NCI-H345 (cell line): ENCODE measurements at regions not wholly inside any gene's neighbourhood (a gene's known extent, or its start where the extent isn't known, plus 50 kb on each side); places are given as distances from the start of the nearest gene placed in this dataset.
"Not testable (repeated sequence)": the region's sequence is repeated elsewhere in the genome, so short reads cannot be mapped to it uniquely, and the experiment has no call there.

Experiments
- DNase-seq: peaks from one replicate; lab custom pipeline; 2025; lab: John Stamatoyannopoulos, UW

DNA sequence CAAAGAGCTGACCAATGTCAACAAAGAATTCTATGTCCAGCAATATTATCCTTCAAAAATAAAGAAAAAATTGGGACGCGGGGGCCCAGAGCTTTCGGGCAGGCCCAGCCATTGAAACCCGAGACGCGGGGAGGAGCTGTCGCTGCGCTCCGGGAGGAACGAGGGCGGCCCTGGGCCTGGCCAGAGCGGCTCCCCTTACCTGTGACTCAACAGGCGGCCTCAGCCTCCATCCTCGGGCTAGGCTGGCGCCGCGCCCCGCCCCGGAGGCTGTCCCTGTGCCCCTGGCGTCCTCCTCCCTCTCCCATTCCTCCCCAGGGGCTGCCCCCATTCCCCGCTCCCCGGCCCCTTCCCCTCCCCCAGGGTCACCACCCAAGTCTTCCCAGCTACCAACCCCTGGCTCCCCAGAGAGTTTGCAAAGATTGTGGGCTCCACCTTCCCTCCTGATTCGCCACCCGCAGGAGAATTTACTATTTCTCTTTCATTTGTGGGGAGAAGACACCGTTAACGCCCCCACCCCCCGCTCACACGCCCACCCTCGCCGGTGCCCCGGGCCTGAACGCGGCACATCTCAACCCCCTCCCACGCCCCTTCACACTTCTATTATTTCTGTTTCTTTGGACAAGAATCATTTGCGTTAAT lies 127.9 kb downstream of the ARRDC4 start:
- DNase-seq = not testable (repeated sequence)

GRCh38 chr15:98089352-98089751 lies 128.8 kb downstream of the ARRDC4 start:
- not testable (repeated sequence) for DNase-seq

DNA sequence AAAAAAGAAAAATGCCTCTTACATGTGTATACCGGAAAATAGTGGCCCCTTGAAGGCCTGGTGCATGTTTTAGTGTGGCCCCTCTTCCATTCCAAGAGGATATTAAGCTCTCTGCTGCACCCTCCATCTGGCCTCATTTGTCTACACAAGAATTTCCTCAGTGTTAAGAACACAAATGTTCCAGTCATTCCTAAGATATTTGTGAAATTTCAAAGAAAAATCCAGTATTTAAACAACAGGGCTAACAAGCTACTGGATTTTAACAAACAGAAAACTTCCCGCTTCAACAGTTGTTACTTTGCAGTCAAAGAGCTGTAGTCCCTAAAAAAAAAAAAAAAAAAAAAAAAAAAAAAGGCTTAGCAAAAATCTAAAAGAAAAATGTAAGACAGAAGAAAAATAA lies 137.5 kb downstream of the ARRDC4 start:
- DNase-seq = not testable (repeated sequence)

- DNase-seq = not testable (repeated sequence)
These were observed 140.1 kb downstream of the ARRDC4 start for GRCh38 chr15:98100606-98101005.

DNA sequence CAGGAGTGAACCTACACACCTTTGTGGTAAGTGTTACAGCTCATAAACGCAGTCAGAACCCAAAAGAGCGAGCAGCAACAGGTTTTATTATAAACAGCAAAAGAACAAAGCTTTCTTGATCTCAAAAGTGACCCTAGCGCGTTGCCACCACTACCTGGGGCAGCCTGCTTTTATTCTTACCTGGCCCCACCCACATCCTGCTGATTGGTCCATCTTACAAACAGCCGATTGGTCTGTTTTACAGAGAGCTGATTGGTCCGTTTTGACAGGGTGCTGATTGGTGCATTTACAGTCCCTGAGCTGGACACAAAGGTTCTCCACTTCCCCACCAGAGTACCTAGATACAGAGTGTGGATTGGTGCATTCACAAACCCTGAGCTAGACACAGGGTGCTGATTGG lies 143.1 kb downstream of the ARRDC4 start:
- no peak for DNase-seq

GRCh38 chr15:98104386-98105151 lies 144.1 kb downstream of the ARRDC4 start:
- not testable (repeated sequence) for DNase-seq

- not testable (repeated sequence) for DNase-seq
These were observed 146.2 kb downstream of the ARRDC4 start for GRCh38 chr15:98106615-98107194.

- DNase-seq = no peak
These were observed 151.3 kb downstream of the ARRDC4 start for GRCh38 chr15:98111806-98112205.

DNA sequence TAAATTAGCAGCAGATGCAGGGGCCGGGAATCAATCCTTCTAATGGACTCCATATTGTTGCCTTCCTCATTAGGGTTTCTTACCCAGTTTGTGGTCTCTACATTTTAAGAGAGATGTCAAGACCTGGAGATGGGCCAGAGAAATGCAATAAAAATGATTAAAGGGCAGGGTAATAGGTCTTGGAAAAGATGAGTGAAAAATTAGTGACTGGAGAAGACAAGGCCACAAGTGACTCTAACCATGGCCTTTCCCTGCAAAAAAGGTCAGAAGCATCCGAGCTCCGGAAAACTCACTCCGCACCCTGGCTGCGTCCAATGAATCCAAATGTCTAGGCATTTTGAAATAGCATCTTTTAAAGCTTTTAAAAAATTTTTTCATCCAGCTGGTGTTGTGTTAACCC lies 152.8 kb downstream of the ARRDC4 start:
- DNase-seq = no peak

DNA sequence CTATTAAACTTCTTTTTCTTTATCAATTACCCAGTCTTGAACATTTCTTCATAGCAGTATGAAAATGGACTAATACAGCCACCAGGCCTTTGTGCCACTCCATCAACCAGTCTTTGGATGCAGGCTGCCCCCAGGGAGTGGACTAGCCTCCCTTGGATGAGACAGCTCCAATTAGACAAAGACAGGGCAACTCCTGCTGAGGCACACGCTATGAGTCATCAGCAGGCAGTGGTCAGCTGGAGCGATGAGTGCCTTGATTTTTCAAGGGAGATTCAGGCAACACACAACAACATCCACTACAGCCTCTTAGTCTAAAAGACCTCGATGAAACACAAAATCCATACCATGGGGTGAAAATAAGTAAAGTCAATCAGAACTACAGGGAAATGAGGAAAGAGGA lies 160.1 kb downstream of the ARRDC4 start:
- DNase-seq = no peak

GRCh38 chr15:98121536-98121935 lies 161.0 kb downstream of the ARRDC4 start:
- no peak for DNase-seq

DNA sequence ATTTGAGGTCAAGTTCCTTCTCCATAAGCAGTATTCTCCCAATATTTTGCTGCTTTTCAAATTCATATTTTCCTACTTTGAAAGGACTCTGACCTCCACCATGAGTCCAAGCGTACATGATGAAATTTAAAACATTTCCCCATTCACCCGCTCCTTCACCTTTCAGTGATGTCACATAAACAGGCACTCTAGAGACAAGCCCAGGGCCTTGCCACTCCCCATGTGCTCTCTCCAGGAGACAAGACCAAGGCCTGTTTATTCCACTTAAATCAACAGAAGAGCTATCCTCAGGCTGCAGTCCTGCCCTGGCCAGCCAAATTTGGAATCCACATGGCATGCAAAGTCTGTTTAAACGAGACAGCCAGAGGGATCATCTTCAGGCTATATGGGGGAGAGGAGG lies 161.5 kb downstream of the ARRDC4 start:
- no peak for DNase-seq

DNA sequence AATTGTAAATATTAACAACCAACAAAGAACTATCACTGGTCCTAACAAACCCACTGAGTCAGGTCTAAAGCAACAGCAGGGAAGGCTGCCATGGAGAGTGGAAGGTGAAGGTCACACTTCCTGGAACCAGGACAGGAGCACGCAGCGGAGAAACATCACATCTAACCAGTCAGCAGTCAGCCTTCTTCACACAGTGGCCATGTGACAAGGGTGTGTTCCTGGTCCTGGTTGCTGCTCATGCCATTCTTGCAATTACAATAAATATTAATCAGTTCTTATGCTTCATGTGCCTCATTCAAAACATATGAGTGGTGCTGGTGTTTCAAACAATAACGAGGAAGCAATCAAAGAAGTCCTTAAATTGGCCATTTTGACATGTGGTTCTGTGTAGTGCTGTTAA lies 162.8 kb downstream of the ARRDC4 start:
- no peak for DNase-seq

GRCh38 chr15:98123834-98124233 lies 163.3 kb downstream of the ARRDC4 start:
- DNase-seq = no peak

GRCh38 chr15:98124581-98124980 lies 164.1 kb downstream of the ARRDC4 start:
- DNase-seq = no peak

- DNase-seq = no peak
These were observed 166.0 kb downstream of the ARRDC4 start for GRCh38 chr15:98126326-98127085.

DNA sequence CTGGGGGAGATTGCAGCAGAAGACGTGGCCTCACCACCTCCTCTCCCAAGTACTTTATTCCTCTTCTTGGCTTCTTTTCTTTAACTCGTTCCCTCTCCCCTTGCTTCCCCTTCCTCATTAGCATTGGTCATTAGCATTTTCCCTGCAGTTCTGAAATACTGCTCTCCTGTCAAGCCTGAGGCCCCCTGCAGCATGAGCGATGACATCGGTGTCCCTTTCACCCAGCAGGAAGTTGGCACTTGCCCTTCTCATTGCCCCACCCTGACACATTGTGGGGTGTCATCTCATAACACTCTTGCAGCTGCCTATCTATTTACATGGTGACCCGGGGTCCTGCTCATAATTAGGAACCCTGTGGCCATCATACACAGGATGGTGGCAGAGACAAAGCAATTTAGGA lies 167.1 kb downstream of the ARRDC4 start:
- no peak for DNase-seq

- no peak for DNase-seq
These were observed 171.4 kb downstream of the ARRDC4 start for GRCh38 chr15:98131924-98132323.

DNA sequence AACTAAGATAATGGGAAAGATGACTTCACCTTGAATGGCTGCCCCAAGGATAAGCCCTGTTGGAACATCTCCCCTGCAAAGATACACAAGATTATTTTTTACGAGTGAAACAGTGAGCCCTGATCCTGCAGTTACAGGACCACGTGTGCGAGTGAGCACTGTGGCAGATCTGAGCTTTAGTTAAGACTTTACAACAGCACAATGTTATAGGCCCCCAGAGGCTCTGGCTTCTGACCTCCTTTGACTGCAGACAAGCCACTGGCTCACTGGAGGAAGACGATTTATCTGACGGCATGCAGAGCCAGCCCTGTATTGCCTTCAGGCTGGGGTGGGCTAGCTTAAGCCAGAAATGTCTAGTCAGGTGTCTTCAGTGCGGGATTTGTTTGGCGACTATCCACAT lies 174.4 kb downstream of the ARRDC4 start:
- no peak for DNase-seq

GRCh38 chr15:98138910-98139309 lies 178.4 kb downstream of the ARRDC4 start:
- no peak for DNase-seq

GRCh38 chr15:98139337-98139736 lies 178.8 kb downstream of the ARRDC4 start:
- DNase-seq = no peak

- DNase-seq = no peak
These were observed 182.1 kb downstream of the ARRDC4 start for GRCh38 chr15:98142572-98142971.

DNA sequence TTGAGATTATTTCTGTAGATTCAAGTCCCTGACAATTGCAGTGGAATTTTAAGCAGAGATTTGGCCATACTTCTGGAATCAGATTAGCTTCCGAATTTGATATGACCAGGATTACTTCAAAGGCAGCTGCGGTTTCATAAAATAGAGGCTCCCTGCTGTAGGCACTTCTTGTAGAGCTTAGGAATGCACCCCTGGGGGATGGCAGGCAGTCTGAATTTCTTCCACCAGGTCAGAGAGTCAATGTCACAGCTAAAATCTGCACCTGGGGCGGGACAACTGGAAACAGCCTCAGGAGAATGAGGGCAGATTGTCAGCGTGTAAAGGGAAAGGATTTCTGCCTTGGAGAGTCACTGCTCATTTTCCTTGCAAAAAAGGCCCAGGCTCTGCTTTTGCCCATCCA lies 182.6 kb downstream of the ARRDC4 start:
- DNase-seq = no peak
